ENCODE measurements at regions not wholly inside any gene's neighbourhood (a gene's known extent, or its start where the extent isn't known, plus 50 kb on each side); places are given as distances from the start of the nearest gene placed in this dataset.

GRCh38 chr9:20065796-20066700, 277.2 kb upstream of the SLC24A2 start:
- DNase-seq (ENCODE audit: low read depth, low spot score) (no peak), FAIRE-seq (no peak)
- H3K36me3 ChIP-seq (ENCODE audit: control insufficient read depth in 2 of 2, extremely low read depth in 1 of 2, insufficient read depth in 2 of 2, low read length in 2 of 2) = no peaks in the 10 kb centered on the region
- H4K20me1 ChIP-seq (replicated peaks; ENCODE audit: control insufficient read depth, extremely low read depth, insufficient read depth, low read length) = no peaks in the 10 kb centered on the region
- dilution Hi-C loops (cut with MboI; ENCODE audit: extremely low pct_ligation_motif_present, low sequenced_read_pairs) = no loop called here
- no peak overlapping the region for H3K27ac ChIP-seq (ENCODE audit: insufficient read depth, low read depth, low read length)
- H3K9ac ChIP-seq (replicated peaks; ENCODE audit: extremely low read depth, insufficient read depth, low read length) = no peak overlapping the region
- POLR2A ChIA-PET = no interaction called here
- H3K9me3 ChIP-seq (replicated peaks; ENCODE audit: control insufficient read depth, insufficient read depth, low read length) = no peaks in the 10 kb centered on the region
- no TSS peak for BruUV-seq (replicated peaks)
- no peak overlapping the region for H3K4me2 ChIP-seq (ENCODE audit: insufficient read depth, low read length)
- H3K9me1 ChIP-seq (replicated peaks; ENCODE audit: control insufficient read depth, extremely low read depth, insufficient read depth, low read length) = no peaks in the 10 kb centered on the region
- no peak overlapping the region for H2AFZ ChIP-seq (ENCODE audit: low read depth, low read length)
- H3K4me1 ChIP-seq (ENCODE audit: control insufficient read depth, extremely low read depth, insufficient read depth, low read length) = no peaks in the 10 kb centered on the region
- TF ChIP-seq POLR2A (IDR thresholded peaks at IDR 0.05; ENCODE audit: low read depth, low read length) = no peak
- TF ChIP-seq POLR2AphosphoS5 (IDR thresholded peaks at IDR 0.05; ENCODE audit: insufficient read depth, low read depth, low read length) = no peak
- no peak for TF ChIP-seq CTCF (IDR thresholded peaks at IDR 0.05; ENCODE audit: extremely low read depth in 1 of 2, insufficient read depth in 1 of 2, low read depth in 1 of 2, low read length in 2 of 2)
- no peak for TF ChIP-seq FOS (IDR thresholded peaks at IDR 0.05; ENCODE audit: borderline replicate concordance, insufficient read depth, low read length)
- no peak for TF ChIP-seq MAX (IDR thresholded peaks at IDR 0.05; ENCODE audit: insufficient read depth, insufficient read length)
- no peak for TF ChIP-seq GATA2 (IDR thresholded peaks at IDR 0.05; ENCODE audit: insufficient read depth, insufficient read length, low read depth, low read length)
- TF ChIP-seq JUN (IDR thresholded peaks at IDR 0.05; ENCODE audit: borderline replicate concordance, insufficient read depth, insufficient read length, low read depth) = no peak
- H3K27me3 ChIP-seq (ENCODE audit: control insufficient read depth in 2 of 2, insufficient read depth in 2 of 2, low read length in 2 of 2) = peaks cover 0 to 2% of the 10 kb centered on the region in 2 experiments
- CTCF ChIA-PET = no interaction called here
- intact Hi-C loops (cut with micrococcal nuclease) = no loop called here
- H3K4me3 ChIP-seq (replicated peaks in 1 of 3; ENCODE audit: insufficient read depth in 1 of 3, low read depth in 1 of 3, low read length in 3 of 3) = no peak overlapping the region
- H3K79me2 ChIP-seq (ENCODE audit: control insufficient read depth, insufficient read depth, low read length) = no peaks in the 10 kb centered on the region

Data from endothelial cell of umbilical vein (primary cell).